GM11168 (cell line): ENCODE measurements at regions not wholly inside any gene's neighbourhood (a gene's known extent, or its start where the extent isn't known, plus 50 kb on each side); places are given as distances from the start of the nearest gene placed in this dataset.
"Not testable (repeated sequence)": the region's sequence is repeated elsewhere in the genome, so short reads cannot be mapped to it uniquely, and the experiment has no call there.

Experiments
- in situ Hi-C: fragments of 300-500 bp; cut with MboI; formaldehyde crosslinking; loops from one replicate; pipeline ENCODE4 v1.12.0; 2022; ENCODE audit warnings: low sequenced_read_pairs; ENCODE audit not compliant: unreplicated experiment

GRCh38 chr21:31609081-31609480, 50.4 kb upstream of the SOD1 start:
- in situ Hi-C loops = no loop called here

- in situ Hi-C loops = no loop called here
Measured at GRCh38 chr21:31607791-31608190, 51.7 kb upstream of the SOD1 start.

GRCh38 chr21:31606081-31606874, 53.2 kb upstream of the SOD1 start:
- in situ Hi-C loops = no loop called here

GRCh38 chr21:31604591-31605190, 54.8 kb upstream of the SOD1 start:
- in situ Hi-C loops = no loop called here

- in situ Hi-C loops = loop anchor here (5.0 kb wide), 1 partner anchor 397 kb away; no protein-coding TSS in a partner anchor
Measured at GRCh38 chr21:31599563-31599962, 59.9 kb upstream of the SOD1 start.

GRCh38 chr21:31599013-31599412, 60.5 kb upstream of the SOD1 start:
- in situ Hi-C loops = loop anchor here (5.0 kb wide), 1 partner anchor 397 kb away; no protein-coding TSS in a partner anchor

- in situ Hi-C loops = loop anchor here (5.0 kb wide), 1 partner anchor 395 kb away; no protein-coding TSS in a partner anchor
Measured at GRCh38 chr21:31597683-31598082, 61.8 kb upstream of the SOD1 start.

GRCh38 chr21:31596055-31596454, 63.4 kb upstream of the SOD1 start:
- in situ Hi-C loops = loop anchor here (5.0 kb wide), 1 partner anchor 394 kb away; no protein-coding TSS in a partner anchor

GRCh38 chr21:31594726-31595125, 64.8 kb upstream of the SOD1 start:
- in situ Hi-C loops = loop anchor here (5.0 kb wide), 1 partner anchor 392 kb away; no protein-coding TSS in a partner anchor

GRCh38 chr21:31594279-31594678, 65.2 kb upstream of the SOD1 start:
- in situ Hi-C loops = no loop called here

GRCh38 chr21:31592963-31593560, 66.4 kb upstream of the SOD1 start:
- in situ Hi-C loops = no loop called here

GRCh38 chr21:31592516-31592915, 67.0 kb upstream of the SOD1 start:
- in situ Hi-C loops = no loop called here

- in situ Hi-C loops = no loop called here
Measured at GRCh38 chr21:31589820-31590219, 69.7 kb upstream of the SOD1 start.

GRCh38 chr21:31586118-31586517, 73.4 kb upstream of the SOD1 start:
- in situ Hi-C loops = no loop called here

- in situ Hi-C loops = not testable (repeated sequence)
Measured at GRCh38 chr21:31583937-31584336, 75.6 kb upstream of the SOD1 start.

GRCh38 chr21:31583498-31583897, 76.0 kb upstream of the SOD1 start:
- in situ Hi-C loops = no loop called here

- in situ Hi-C loops = no loop called here
Measured at GRCh38 chr21:31580866-31581276, 78.6 kb upstream of the SOD1 start.

- in situ Hi-C loops = no loop called here
Measured at GRCh38 chr21:31577271-31577670, 82.2 kb upstream of the SOD1 start.

- in situ Hi-C loops = no loop called here
Measured at GRCh38 chr21:31576428-31576827, 83.1 kb upstream of the SOD1 start.

- in situ Hi-C loops = no loop called here
Measured at GRCh38 chr21:31573217-31573616, 86.3 kb upstream of the SOD1 start.

- in situ Hi-C loops = no loop called here
Measured at GRCh38 chr21:31571879-31572278, 87.6 kb upstream of the SOD1 start.
